ENCODE measurements at regions not wholly inside any gene's neighbourhood (a gene's known extent, or its start where the extent isn't known, plus 50 kb on each side); places are given as distances from the start of the nearest gene placed in this dataset.

- no peak for TF ChIP-seq REST (IDR thresholded peaks at IDR 0.05; ENCODE audit: low read depth)
- no peak for TF ChIP-seq ELF1 (IDR thresholded peaks at IDR 0.05; ENCODE audit: borderline replicate concordance, low read depth)
- no peak for TF ChIP-seq FOSL1 (IDR thresholded peaks at IDR 0.05; ENCODE audit: low read depth)
- TF ChIP-seq ATF3 (IDR thresholded peaks at IDR 0.05): no peak
- TF ChIP-seq POLR2A (IDR thresholded peaks at IDR 0.05; ENCODE audit: borderline replicate concordance, extremely low read depth, insufficient read depth, insufficient read length): no peak
Observed at GRCh38 chr3:150314248-150315004, 93.7 kb upstream of the TSC22D2 start (continued).

- intact Hi-C loops (cut with micrococcal nuclease): no loop called here
- H3K4me3 ChIP-seq (replicated peaks in 1 of 2; ENCODE audit: low read depth in 1 of 2, low read length in 2 of 2): no peak overlapping the region
- H3K4me2 ChIP-seq (ENCODE audit: low read length): no peak overlapping the region
- no peaks in the 10 kb centered on the region for H3K9me2 ChIP-seq (ENCODE audit: insufficient read depth)
- H3K9ac ChIP-seq (ENCODE audit: low read length): no peak overlapping the region
- ATAC-seq (no peak), DNase-seq (ENCODE audit: low read depth, low spot score) (no peak)
- no peak overlapping the region for H3K27ac ChIP-seq (ENCODE audit: low read depth, low read length)
- ChIA-PET POLR2A (no interaction called here), RAD21 (ENCODE audit: low non-redundant PET in 1 of 2, low total read pairs in 2 of 2, uncharacterized antibody in 2 of 2, unreplicated experiment in 2 of 2) (no interaction called here), CTCF (no interaction called here)
- peaks cover 13 to 40% of the 10 kb centered on the region in 2 experiments for H3K4me1 ChIP-seq (ENCODE audit: control insufficient read depth in 1 of 2, insufficient read depth in 2 of 2, low read length in 2 of 2)
- no peak for TF ChIP-seq SRF (IDR thresholded peaks at IDR 0.05; ENCODE audit: low read depth)
- TF ChIP-seq RAD21 (IDR thresholded peaks at IDR 0.05; ENCODE audit: low read depth): peak; percentile 23; the same call in 1 of the 2 replicates
- peak in 2 of 3 experiments; percentile 15 to 24; a peak in 1 of 6 replicates for TF ChIP-seq CTCF (IDR thresholded peaks at IDR 0.05 in 2 of 3, conservative IDR thresholded peaks at IDR 0.05 in 1 of 3; ENCODE audit: borderline replicate concordance in 1 of 3, insufficient read depth in 1 of 3, low read depth in 2 of 3, low read length in 2 of 3)
- no peaks in the 10 kb centered on the region for H3K27me3 ChIP-seq (ENCODE audit: insufficient read depth, low read length)
- no peaks in the 10 kb centered on the region for H3K79me2 ChIP-seq (ENCODE audit: insufficient read depth, low read length)
- no peaks in the 10 kb centered on the region for H3K36me3 ChIP-seq (ENCODE audit: control insufficient read depth in 1 of 2, insufficient read depth in 2 of 2, low read length in 2 of 2)
- BruUV-seq (replicated peaks): no TSS peak
- H2AFZ ChIP-seq (ENCODE audit: low read depth, low read length, poor library complexity, severe bottlenecking): peak overlapping the region; percentile 85
- no peaks in the 10 kb centered on the region for H3K9me3 ChIP-seq (ENCODE audit: control insufficient read depth in 1 of 2, insufficient read depth in 1 of 2, low read depth in 1 of 2, low read length in 2 of 2)
- no peaks in the 10 kb centered on the region for H4K20me1 ChIP-seq (ENCODE audit: insufficient read depth)
Observed at GRCh38 chr3:150312018-150312657, 96.0 kb upstream of the TSC22D2 start.

Data from HCT116 (cell line).